ENCODE measurements at regions not wholly inside any gene's neighbourhood (a gene's known extent, or its start where the extent isn't known, plus 50 kb on each side); places are given as distances from the start of the nearest gene placed in this dataset.
A peak's percentile ranks its signal among the peaks of the same experiment; 100 is the strongest.

GRCh38 chr4:181420950-181421349 lies 822.3 kb upstream of the TENM3 start:
- DNase-seq = no peak

DNA sequence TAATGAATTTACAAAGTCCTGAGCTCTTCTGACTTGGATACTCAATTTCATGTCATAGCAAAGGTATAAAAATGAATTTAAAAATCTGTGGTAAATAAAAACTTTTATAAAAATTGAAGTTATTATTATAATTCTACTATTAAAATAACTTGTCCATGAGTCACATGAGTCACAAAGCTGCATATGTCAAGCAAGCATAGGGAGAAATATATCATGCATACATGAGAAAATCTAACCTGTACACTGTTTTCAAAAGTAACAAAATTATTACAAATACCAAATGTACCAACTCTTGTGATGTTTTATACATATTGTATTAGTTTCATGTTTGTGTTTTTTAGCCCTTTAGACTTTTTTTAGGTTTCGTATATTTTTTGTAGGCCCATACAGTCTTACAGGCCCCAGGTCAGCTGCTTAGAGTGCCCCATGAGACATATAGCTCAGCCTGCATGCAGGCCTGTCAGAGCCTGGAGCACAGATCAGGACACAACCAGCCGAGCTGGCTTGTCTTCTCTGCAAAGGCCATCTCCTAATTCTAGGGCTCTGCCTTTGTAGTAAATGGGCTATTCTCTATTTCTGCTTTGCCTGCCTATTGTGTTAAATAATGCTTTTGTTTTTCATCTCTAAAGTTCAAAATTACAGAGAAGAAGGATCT lies 818.7 kb upstream of the TENM3 start:
- DNase-seq = no peak

DNA sequence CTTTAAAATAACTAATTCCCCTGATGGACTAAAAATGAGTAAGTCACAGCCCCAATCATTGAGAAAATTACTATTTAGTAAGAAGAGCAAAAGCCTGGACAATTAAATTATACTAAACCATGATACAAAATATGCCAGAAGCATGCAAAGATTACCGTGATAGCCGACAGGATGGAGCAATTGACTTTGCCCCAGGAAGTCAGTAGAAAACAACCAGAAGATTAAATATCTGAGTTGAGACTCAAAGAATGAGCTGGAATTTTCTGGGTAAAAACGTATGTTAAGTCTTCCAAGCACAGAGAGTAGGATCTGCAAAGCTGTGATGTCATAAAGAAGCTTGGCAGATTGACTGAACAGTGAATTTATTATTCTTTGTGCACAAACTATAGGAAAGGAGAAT lies 816.1 kb upstream of the TENM3 start:
- no peak for DNase-seq

DNA sequence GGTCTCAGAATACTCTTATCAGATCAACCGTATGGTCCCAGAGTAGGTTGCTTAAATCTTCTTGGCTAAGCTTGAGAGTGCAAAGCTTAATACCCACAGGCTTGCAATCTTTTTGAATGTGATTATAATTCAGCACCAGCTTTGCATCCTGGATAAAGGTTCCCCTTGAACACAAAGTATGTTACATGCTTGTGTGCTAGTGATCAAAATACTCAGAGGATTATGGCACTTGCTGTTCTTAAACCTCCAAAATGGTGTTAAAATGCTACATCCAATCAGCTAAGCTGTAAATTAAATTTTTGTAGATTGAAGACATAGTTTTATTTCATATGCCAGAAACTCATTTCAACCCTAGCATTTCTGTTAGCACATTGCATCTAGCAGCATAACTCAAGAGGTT lies 812.2 kb upstream of the TENM3 start:
- no peak for DNase-seq

DNA sequence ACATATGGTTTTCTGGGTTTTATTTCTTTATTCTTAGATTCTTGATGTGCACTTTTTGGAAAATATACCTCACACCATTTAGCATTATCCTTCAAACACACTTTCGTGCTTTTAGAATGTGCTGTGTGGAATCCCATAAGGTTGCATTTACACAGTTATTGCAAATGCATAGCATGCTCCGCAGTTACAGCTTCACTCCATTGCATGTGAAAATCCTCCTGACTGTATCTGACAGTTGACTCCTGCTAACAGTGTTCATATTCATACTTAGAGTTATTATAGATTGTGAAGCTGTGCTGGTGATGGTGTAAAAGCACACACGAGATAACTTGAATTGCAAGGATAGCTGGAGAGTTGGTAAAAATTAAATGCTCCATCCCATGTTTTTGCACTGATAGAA lies 811.5 kb upstream of the TENM3 start:
- no peak for DNase-seq

- DNase-seq = no peak
These were observed 810.9 kb upstream of the TENM3 start for GRCh38 chr4:181432335-181432734.

DNA sequence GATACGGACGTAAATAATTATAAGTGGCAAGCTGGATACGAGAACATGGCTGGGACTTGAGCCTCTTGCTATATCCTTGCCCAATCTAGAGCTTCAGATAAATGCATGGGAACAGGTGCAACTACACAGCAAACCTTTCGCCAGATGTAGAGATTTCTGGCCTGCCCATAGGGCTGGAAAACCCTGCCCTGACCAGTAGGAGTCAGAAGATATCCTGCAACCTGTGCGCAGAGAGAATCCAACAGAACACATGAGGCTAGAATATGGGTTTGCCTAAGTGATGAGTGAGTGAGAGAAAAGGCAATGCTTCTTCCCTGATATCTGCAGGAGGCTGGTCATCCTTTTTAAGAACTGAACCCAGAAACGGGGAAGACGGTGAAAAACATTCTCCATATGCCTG lies 805.3 kb upstream of the TENM3 start:
- no peak for DNase-seq

- DNase-seq = no peak
These were observed 804.6 kb upstream of the TENM3 start for GRCh38 chr4:181438641-181439040.

GRCh38 chr4:181443021-181443420 lies 800.2 kb upstream of the TENM3 start:
- peak in 1 of 2 experiments; percentile 24 for DNase-seq

DNA sequence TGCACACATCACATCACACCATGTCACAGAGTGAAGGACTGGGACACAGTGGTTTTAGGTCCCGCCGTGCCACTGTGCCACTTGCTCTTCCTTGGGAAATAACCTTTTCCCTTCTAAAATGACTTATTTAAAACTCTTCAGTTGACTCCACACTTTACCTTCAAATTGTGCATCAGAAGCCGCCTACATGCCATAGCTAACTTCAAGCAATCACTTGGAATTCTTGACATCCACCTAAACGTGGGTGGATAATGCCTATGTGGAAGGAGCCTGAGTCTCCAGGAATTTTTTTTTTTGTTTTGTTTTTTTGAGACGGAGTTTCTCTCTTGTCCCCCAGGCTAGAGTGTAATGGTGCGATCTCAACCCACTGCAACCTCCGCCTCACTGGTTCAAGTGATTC lies 777.4 kb upstream of the TENM3 start:
- DNase-seq = no peak

GRCh38 chr4:181468451-181468850 lies 774.8 kb upstream of the TENM3 start:
- DNase-seq = no peak

DNA sequence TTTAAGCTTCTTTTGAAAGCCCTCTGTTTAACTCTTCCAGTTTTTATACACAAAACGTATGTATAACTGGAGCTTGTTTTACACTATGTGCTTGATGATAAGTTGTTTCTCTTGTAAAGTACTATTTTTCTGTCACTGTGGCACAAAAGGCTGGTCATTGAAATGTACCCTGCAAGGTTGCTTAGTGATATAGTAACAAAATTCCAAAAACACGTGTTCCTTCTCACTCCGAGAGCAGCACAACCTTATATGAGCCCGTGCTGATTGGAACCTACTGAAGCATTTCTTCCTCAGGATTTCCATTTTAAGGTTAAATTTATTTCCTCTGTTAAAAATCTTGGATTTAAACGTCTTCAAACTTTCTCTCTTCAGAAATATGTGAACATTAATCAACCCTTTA lies 772.9 kb upstream of the TENM3 start:
- DNase-seq = no peak

- DNase-seq = no peak
These were observed 767.8 kb upstream of the TENM3 start for GRCh38 chr4:181475359-181475758.

DNA sequence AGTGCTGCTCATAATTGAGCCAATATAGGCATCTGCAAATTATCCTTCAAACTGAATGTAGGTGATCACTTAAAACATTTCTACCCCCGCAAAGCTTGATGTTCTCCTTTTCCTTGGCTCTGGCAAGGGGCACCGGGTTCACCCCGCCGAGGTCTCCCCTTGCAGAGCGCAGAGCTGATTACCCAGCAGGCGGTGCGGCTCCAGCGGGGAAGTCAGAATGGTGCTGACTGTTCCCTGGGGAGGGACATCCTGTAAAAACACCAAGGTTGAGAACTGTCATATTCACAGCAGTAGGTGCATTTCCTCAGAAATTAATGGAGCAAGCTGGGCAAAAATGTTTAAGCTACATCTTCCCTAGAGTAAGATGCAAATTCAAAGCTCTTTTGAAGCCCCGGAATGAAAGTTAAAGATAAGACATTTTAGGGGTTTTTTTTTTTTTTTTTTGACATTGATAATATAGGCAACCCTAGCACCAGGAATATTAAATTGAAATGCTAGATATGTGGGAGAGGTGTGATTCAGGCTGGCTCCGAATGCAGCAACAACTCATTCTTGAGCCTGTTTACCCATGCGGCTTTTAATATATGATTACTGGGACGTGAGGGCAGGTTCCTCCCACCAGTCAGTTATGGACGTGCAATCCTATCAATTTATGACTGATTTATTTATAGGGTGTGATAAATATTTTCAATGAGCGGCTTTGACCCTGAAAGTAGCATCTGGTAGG lies 767.3 kb upstream of the TENM3 start:
- DNase-seq = peak in 1 of 2 experiments; percentile 17

DNA sequence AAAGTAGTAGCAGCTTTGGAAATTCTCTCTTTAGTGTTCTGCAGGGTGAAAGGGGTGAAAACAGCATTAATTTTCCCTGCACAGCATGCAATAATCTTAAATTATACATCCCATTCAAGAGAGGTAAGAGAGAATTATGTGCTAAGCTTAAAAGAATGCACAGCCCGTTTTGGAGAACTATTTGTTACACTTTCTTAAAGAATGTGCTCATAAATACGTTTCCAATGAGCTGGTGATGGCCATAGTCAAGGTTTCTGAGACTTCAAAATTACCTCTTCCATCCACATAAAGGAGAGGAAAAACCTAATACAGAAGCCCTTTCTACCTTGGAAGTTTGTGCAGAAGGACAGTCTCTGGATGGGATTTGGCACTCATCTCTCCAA lies 766.7 kb upstream of the TENM3 start:
- DNase-seq = no peak

- no peak for DNase-seq
These were observed 765.6 kb upstream of the TENM3 start for GRCh38 chr4:181477591-181477990.

- no peak for DNase-seq
These were observed 764.5 kb upstream of the TENM3 start for GRCh38 chr4:181478656-181479055.

GRCh38 chr4:181479141-181479540 lies 764.1 kb upstream of the TENM3 start:
- DNase-seq = no peak

DNA sequence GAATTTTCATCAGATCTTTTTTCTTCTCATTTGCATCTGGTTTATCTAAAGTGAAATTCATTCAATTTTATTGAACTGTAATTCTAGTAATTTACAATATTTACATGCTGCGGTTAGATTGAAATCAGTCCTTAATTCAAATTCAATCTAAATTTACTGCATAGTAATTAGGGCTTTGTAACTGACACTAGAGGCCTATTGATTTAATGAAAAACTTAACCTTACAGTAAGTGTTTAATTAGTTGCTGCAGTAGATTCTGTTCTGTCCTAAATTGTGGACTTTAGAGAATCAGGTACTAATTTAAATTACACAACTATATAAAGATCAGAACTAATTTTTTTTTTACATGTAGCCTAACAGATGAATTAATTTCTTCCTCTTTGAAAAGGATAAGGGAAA lies 758.8 kb upstream of the TENM3 start:
- DNase-seq = no peak

DNA sequence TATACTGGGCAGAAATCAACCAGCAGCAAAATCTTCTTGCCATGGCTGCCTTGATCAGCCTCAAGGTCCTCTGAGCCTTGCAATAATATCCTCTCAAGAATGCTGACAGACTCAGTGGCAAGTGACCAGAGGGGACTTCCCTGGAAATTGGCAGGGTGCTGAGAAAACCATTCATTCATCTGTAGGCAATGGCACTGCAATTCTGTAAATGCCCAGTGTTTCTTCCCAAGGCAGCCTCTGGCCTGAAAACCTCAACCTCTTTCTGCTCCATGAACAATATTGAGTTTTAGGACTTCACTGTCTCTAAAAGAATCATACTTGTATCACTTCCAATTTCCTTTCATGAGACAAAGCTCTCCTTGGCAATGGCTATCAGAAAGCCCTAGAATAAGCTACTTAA lies 754.3 kb upstream of the TENM3 start:
- no peak for DNase-seq

GRCh38 chr4:181498148-181498547 lies 745.1 kb upstream of the TENM3 start:
- no peak for DNase-seq

- DNase-seq = no peak
These were observed 740.6 kb upstream of the TENM3 start for GRCh38 chr4:181502611-181503010.

GRCh38 chr4:181503687-181504390 lies 739.4 kb upstream of the TENM3 start:
- no peak for DNase-seq

- DNase-seq = peak; percentile 48 to 86
These were observed 738.3 kb upstream of the TENM3 start for GRCh38 chr4:181504924-181505323.

Measured in NCI-H2081 (cell line).